RPMI7951 (cell line): ENCODE measurements at regions not wholly inside any gene's neighbourhood (a gene's known extent, or its start where the extent isn't known, plus 50 kb on each side); places are given as distances from the start of the nearest gene placed in this dataset.

Experiments
- DNase-seq: peaks from one replicate; pipeline ENCODE4 v3.0.0-alpha.2; 2012; ENCODE audit warnings: low read depth

DNA sequence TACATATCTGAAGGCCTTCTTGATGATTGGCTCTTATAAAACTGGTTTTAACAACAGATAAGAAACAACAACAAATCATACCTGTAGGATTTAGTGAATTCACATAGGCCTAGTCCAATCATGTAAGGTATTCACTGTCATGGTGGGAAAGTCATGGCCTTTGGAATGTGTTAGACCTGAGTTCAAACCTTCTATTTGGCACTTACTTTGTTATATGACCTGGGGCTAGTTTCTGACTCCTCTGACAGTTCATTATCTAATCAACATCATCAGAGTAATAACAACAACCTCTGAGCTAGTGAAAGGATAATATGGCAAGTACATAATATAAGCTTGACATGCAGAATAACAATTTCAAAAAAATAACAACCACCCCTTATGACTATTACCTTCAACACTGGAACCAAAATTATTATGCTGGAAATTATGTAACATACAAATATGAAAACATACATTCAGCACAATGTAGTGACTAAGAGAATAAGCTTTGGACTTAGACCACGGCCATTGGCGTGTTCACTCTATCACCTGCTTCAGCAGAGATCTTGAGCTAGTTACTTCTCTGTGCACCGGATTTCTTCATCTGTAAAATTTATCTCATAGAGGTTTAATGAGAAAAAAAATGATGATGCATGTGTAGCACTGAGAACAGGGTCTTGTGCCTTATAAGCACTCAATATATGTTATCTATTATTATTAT lies 597.6 kb downstream of the LMO4 start:
- no peak for DNase-seq

DNA sequence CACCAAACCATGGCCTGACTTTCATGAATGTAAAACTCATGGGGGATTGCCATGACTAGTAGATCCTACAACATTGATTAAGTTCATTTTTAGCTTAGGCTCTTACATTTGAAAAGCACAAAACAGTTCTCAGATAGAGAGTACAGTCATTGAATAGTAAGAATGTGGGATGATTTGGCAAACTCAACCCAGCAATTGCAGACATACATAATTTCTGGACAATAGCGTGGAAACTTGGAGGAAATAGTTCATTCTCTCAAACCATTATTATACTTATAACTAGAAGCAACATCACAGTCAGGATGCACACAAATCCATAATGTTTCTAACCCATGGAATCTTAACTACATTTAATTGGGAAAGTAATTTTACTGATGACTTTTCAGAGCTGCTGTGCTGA lies 598.2 kb downstream of the LMO4 start:
- DNase-seq: no peak

DNA sequence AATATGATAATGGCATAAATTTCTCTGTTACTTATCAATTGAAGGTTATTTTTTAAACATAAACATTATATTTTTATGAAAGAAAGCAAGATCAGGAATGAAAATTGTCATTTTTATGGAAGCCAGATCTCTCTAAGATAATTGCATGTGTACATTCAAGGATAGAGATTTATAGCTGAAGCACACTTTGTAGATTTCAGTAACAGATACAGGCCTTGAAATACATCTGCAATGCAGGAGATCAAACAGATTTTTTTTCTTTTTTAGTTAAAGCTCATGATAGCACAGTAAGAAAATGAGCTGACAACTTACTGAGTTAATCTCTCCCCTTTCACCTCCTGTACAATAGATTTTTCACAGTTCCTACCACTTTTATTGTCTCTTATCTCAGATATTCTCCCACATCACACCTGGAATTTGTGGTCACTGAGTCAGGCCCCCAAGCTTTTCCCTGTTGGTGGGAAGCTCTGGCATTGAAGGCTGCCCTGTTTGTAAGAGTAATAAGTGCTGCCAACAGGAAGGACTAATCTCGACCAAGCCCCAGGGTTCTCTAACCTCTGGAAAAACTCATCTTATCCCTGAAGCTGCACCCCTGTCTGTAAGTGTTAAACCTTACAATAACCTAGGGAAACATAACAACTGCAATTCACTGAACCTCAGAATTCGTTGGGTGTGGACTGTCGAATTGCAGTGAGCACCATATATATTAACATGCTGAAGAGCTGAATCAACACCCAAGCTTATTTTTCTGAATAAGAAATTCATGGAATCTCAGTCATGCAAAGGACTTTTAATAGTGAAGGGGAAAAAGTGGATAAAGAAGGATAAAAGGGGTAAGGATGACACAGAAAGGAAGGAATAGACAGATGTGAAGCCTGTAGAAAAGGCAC lies 599.0 kb downstream of the LMO4 start:
- DNase-seq: no peak

DNA sequence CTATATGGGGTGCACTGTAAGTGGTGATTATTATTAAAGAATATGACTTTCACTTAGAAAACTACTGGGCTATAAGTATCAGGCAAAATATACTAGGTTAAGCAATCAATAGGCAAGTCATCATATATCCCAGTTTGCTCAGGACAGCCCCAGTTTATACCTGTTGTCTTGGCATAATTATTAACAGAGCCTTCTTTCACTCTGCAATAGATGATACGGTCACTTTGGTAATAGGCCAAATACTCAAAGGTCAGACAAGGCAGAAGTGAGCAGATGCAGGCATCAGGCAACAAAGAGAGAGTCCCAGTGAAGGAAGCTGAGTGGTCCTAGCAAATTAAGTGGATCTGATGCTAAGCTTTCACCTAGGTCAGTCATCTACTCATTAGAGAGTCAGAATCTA lies 599.9 kb downstream of the LMO4 start:
- no peak for DNase-seq

DNA sequence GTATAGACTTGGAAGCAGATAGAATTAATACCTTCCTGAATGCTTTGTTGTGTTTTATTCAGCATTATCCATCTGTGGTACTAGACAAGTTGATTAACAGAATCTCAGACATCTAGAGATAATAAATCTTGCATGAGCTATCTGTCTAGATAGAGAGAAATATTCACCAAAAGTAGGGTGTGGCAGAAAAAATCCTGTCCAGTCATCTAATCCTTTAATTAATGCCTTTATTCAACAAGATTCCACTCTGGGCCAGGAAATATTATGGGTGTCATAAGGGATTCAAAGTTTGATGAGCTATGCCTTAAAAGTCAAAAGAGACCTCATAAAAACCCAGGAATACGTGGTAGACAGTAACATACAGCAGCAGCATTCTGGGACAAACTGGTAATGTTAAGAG lies 601.2 kb downstream of the LMO4 start:
- no peak for DNase-seq

DNA sequence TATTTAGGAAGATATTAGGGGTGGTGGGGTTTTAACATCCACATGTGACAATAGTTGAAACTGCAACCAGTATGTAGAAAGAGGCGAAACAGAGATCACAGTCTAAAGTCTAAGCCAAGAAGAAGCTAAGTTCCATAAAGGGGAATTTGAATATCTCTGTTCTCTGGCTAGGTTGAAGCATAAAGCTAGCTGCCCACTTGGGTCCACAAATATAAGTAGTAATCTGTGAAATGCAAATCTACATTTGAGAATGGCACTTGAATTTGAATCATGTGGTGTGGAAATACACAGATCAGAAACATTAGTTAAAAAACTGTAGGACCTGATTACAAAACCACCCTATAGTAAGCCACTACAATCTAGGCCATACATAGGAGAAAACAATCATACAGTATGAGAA lies 602.1 kb downstream of the LMO4 start:
- no peak for DNase-seq

DNA sequence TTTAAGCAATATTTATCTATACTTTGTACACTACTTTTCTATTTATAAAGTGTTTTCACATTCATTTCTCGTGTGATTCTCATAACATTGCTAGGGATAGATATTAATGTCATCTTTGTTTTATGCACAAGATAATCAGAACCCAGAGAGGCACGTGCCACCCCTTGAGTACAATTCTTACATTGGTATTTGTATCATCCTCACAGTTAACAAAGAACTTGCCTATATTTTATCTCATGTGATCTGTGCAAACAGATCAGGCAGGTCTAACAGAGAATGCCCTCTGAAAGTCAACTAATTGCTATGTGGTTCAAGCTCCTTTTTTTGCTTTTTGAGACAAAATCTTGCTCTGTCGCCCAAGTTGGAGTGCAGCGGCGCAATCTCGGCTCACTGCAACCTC lies 604.5 kb downstream of the LMO4 start:
- no peak for DNase-seq

DNA sequence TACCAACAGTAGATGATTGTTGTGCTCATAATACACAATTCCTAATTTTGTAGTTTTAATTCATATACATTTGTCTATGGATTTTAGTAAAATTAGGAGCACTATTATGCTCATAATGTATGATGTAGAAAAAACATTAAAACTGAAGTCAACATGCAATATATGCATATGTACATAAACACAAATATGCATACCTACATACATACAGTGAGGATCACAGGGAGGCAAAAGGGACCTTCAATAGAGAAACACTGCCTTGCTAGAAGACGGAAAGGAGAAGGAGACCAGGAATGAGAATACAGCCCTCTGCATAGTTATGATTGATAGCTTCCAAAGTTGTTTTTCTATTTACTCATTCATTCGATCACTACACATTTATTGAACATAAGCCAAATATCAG lies 606.5 kb downstream of the LMO4 start:
- DNase-seq: no peak

DNA sequence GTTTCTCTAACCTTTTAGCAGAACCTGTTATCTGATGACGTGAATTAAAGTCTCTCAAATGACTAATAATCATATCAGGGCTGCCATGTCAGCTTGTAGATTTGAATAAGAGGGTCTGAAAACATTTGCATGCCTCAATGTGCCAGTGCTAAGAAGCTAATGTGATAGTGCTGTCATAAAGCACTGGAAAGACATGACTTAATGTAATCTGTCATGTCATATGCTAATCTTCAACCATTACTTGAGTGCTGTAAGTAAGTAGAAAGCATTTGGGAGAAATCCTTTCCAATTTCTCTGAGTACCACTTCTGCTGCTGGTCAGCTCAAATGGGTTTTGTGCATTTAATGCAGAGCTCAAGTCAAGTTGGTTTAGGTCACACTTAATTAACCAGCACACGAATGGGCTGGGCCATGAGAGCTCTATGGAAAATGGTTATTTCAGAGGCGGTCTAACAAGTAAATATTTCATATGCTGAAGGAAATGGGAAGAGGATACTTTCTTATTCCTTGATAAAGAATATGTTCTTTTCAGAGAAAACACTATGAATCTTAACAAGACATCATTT lies 609.2 kb downstream of the LMO4 start:
- no peak for DNase-seq

DNA sequence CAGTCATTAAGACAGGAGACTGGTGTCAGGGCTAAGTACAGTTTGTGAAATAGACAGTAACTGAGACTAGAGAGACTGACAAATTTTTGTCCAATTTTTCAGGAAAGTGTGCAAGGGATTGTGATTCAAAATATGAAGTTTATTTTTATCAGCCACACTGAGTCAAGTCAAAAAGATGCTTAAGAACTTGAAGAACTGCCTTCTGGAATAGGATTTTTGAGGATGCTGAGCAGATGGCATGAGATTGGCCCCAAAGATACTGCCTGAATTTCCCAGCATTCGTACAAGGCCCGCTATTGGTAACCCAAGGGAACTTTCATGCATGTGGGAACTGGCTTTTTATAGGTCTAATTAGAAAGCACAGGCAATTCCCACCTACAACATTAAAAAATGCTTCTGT lies 610.0 kb downstream of the LMO4 start:
- no peak for DNase-seq

DNA sequence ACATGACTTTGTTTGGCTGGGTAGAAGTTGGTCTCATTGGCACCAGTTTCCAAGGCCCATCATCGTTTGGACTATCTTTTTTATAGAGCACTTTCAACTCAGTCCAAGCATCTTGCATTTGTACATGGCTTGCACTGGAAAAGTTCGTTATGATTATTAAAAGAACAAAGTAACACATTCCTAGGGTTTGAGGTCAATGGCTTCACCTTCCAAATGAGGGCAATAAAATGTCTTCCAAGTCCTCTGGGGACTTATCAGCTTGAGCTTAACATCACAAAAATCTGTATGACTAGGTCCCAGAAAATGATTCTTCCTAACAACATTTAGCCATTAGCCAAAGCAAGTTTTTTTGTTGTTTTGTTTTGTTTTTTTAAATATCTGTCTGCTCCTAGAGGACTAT lies 610.8 kb downstream of the LMO4 start:
- DNase-seq: no peak

DNA sequence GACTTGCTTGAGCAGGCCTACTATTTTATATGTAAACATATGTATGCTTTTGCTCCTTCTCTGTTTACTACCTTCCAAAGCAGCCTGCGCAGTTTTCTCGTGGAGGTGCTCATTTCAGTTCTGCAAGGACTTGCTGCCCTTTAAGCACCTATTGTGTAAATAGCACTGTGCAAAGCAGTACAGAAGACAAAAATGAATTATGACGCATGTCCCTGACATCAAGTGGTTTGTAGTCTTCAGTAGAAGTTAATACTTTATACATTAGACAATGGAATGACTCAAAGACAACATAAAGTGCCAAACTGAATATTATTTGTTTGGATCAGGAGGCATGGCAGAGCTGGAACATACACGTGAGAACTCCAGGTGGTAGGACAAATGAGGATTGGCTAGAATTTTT lies 611.7 kb downstream of the LMO4 start:
- no peak for DNase-seq

DNA sequence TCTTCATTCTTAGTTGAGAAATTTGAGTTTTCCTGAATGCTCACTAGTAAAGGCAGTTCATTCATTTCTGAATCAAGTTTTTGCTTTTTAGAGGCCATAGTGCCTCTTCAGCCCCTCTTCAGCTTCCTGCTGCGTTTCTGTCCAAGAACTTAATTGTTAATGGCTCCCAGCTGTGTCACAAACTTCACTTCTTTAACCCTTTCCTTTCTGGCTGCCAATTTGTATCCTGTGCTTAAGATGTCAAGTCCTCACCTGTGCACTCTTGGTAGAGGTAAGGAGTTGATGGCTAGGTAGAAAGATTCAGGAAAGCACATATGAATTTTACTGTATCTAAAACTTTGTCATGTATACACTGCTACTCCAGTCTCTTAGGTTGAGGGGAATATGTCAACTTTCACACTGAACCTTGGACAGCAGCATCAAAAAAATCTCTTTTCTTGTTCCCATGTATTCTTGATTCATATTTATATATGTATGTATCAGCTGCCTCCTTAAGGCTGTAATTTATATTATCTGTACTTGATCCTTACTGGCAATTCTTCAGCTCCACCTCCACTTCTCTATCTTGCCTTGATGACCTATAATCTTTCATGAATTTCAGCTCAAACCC lies 612.8 kb downstream of the LMO4 start:
- DNase-seq: no peak

DNA sequence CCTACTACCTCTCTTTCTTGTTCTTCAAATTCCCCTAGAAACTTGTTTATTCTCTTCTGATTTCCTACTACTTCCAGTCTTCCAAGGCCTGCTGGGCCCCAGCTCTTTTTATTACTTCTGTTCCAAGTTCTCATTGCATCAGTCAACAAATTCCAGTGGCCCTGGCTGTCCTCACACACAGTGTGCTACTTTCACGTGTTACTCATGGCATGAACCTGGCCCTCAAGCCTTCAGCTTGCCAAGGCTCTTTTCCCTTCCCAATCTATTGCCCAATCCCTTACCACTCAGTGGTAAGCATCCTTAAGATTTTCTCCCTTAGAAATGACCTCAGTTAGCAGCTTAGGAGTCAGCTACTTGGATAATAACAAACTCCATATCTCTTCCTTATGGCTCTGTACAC lies 613.5 kb downstream of the LMO4 start:
- no peak for DNase-seq

DNA sequence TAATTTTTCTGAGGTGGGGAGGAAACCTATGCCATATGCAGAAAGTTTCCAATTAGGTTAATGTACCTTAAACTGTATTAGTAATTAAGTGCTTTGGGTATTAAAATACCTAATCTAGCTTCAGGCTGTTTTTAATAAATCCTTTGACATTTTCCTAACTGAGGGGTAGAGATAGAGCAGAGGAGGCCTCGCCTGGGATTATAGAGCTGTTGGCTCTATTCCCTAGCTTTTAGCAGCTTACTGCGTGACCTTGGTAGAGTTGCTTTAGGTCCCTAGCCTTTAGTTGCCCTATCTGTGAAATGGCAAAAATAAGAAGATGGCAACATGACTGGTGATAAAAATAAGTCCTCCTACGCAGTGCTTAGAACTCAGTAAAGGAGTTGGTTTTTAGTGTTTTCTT lies 621.0 kb downstream of the LMO4 start:
- no peak for DNase-seq

DNA sequence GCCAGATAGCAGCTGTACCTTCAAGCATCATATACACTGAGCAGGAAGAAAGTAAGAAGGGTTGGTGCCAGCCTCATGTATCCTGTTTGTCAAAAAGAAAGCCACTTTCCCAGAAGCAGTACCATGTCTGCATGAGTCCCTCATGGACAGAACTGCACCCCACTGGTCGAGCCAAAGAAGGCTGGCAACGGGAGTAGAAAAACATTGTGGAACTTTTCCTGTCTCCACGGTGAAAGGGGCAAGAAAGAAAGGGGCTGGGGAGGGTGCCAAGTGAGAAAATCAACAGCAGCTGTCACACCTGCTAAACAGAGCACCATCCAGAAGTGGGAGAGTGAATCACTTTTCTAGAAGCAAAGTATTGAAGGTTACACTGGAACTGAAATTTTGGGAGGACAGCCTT lies 621.7 kb downstream of the LMO4 start:
- no peak for DNase-seq

DNA sequence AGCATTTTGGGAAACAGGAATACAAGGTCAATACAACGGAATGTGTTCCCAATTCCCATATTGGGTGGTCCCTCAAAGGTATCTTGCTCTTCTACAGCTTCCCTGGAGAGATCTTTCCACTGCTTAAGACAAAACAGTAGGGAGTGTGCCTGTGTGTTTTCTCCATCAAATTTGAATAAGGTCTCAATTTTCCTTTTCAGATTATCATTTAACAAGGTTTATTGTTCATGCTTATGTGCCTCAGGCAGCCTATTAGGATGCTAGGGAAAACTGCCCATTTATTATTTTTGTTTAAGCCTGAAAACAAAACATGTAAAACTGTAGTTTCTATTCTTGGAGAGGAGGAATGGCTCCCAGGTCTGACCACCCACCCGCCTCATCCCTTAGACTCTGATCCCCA lies 622.7 kb downstream of the LMO4 start:
- no peak for DNase-seq

DNA sequence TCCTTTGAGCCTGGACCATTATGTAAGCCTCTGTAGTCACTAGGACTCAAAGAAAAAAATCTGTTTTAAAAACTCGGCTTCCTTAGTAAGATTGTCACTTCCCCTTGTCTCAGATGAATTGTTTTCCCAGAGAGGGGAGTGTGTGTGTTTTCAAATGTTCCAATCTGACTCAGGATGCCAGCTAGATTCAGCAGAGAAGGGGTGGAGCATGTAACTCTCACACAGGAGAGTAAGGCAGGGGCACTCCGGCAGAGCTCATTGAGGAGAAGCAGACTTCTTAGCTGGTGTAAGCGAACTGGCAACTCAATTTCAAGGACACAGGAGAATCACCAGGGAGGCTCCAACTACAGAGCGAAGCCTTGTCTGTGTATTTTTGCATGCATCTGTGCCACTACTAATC lies 623.2 kb downstream of the LMO4 start:
- DNase-seq: peak; percentile 7

DNA sequence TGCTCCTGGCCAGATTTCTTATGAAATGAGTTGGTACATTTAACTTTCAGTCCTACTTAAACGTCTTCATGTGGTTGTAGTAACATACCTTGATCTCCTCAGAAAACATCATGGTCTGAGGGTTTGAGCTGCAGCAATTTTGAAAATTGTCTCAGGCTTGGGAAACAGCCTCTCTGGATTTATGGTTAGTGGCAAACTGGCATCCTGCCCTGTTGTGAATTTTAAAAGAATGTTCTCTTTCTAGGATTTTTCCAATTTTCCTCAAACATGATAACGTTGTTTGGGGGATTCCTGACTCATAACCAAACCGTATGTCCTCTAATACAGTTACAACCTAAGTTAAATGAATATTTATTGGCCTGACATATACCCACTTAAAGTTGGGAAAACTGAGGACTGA lies 624.4 kb downstream of the LMO4 start:
- DNase-seq: peak; percentile 4

DNA sequence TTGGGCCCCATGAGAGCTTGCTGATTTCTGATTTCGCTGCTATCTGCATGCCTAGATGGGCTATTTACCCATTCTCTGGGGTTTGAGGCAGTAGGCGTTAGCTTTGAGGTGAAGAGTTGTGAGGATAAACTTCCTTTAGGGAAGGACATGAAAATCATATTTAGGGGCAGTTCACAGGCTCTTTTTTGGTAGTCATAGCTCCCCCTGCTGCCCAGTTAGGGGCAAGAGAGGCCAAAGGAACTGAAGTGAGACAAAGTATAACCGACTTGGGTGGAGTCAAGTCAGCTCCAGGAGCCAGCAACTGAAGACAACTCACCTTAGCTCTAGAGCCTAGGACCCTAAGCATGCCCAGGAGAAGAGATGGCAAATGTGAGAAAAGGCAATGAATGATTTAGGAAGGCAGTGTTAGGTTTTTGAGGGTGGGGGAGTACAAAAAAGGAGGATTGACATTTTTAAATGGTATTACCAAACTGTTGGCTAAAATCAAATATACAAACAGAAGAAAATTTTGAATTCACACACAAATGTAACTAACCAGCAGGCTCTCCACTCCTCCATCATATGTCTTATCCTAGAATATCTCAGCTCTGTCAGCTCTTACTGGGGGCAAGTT lies 625.2 kb downstream of the LMO4 start:
- peak; percentile 65 for DNase-seq

DNA sequence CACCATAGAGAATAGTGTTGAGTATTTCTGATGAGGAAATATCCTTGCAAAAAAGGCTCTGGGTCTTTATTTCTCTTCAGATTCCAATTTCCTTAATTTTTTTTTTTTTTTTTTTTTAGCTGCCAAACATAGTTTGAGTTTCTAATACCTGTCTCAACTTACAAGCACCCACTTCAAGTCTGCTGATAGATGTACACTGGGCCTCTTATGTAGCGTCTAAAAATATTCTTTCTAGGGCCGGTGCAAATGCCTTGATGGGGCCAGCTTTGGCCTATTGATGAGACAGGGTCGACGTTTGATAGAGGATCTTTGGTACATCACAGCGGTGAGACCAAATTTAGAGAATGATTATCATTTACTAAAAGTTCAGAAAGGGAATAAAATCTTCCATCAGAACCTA lies 626.4 kb downstream of the LMO4 start:
- DNase-seq: no peak

DNA sequence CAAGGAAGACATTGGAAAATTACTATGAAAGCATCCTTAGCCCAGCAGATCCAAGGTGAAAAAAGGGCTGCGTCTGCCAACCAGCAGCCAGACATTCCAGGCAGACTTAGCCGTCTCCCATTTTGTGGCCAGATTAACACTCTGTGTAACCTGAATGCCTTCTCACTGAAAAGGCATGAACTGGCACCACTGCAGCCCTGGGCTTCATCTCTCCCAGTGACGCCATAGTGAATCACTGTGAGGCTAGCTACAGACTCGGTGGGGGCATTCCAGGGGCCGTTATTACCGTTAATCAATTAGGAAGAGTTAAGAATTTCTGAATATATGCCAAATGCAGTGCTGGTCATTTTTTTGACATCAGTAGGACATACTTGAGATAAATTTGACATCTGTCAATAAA lies 627.4 kb downstream of the LMO4 start:
- DNase-seq: peak; percentile 95
